HepG2 (cell line): ENCODE measurements at regions not wholly inside any gene's neighbourhood (a gene's known extent, or its start where the extent isn't known, plus 50 kb on each side); places are given as distances from the start of the nearest gene placed in this dataset.

Experiments used
- ATAC-seq: fragments of 200-7000 bp; cut with Tn5 transposase; 3 replicates; pipeline ENCODE4 v1.9.1; 2020; ENCODE audit warnings: mild to moderate bottlenecking, moderate library complexity
- BruUV-seq: library from RNA; stranded (reverse); fragments of 400-500 nt; replicated peaks from 2 replicates; lab custom pipeline; 2021; lab: Mats Ljungman, UMichigan
- CTCF ChIA-PET: fragments of 300-600 bp; formaldehyde crosslinking; extraction: SDS; loops from one replicate; lab custom pipeline; 2021; ENCODE audit warnings: low total read pairs, inconsistent platforms, low intra/inter-chr PET ratio; lab: Yijun Ruan, JAX
- POLR2A ChIA-PET: fragments of 350-600 bp; sonication (Branson Sonifier 250); formaldehyde crosslinking; loops from one replicate; lab custom pipeline; 2020; ENCODE audit warnings: antibody characterized with exemption, inconsistent platforms; lab: Yijun Ruan, JAX
- DNase-seq: peaks from one replicate; pipeline ENCODE4 v3.0.0-alpha.2; 2015; ENCODE audit warnings: low spot score
- FAIRE-seq: peaks from 3 replicates; lab custom pipeline; 2011; peaks lifted over from hg19 to GRCh38; lab: Jason Lieb, UNC
- H2AFZ ChIP-seq: one replicate; pipeline ENCODE4 v1.6.1; 2011; ENCODE audit warnings: low read length, inconsistent platforms
- H3K27ac ChIP-seq: fragments of 300-600 bp; 3 replicates; pipeline ENCODE4 v1.8.0; 2011; ENCODE audit warnings: mixed run types, mild to moderate bottlenecking, mixed read lengths, low read length, inconsistent platforms; ENCODE audit not compliant: insufficient read depth; ENCODE audit errors: extremely low read length
- H3K27me3 ChIP-seq, 2 experiments: fragments of 200-600 bp in 1 of 2; 2 replicates in 1 of 2; 3 replicates in 1 of 2; pipeline versions ENCODE4 v1.6.0 to v1.8.0; 2011; ENCODE audit warnings: low read length in 2 of 2, mild to moderate bottlenecking in 2 of 2, moderate library complexity in 2 of 2, inconsistent platforms in 1 of 2; ENCODE audit not compliant: insufficient read depth in 2 of 2, control insufficient read depth in 1 of 2
- H3K36me3 ChIP-seq, 2 experiments: fragments of 200-600 bp in 1 of 2; replicated peaks in 1 of 2; 2 replicates in 1 of 2; 3 replicates in 1 of 2; pipeline versions ENCODE4 v1.5.1 to v1.8.0; 2011; ENCODE audit warnings: low read length in 2 of 2, inconsistent platforms in 1 of 2; ENCODE audit not compliant: insufficient read depth in 2 of 2, control insufficient read depth in 1 of 2
- H3K4me1 ChIP-seq: 2 replicates; pipeline ENCODE4 v1.5.1; 2012; ENCODE audit warnings: low read length, inconsistent platforms; ENCODE audit not compliant: insufficient read depth
- H3K4me2 ChIP-seq: 2 replicates; pipeline ENCODE4 v1.6.0; 2011; ENCODE audit warnings: low read depth, low read length, inconsistent platforms
- H3K4me3 ChIP-seq, 3 experiments: fragments of 200-600 bp in 1 of 3; sonication (generic), shearing (Covaris generic) in 1 of 3; replicated peaks in 1 of 3; 2 replicates each; pipeline ENCODE4 v1.5.1; 2011 to 2016; ENCODE audit warnings: low read length in 3 of 3, inconsistent platforms in 2 of 3, low read depth in 2 of 3, mild to moderate bottlenecking in 2 of 3, control low read depth in 1 of 3, mixed read lengths in 1 of 3; ENCODE audit not compliant: insufficient read depth in 1 of 3
- H3K79me2 ChIP-seq: one replicate; pipeline ENCODE4 v1.6.1; 2011; ENCODE audit warnings: low read length, inconsistent platforms; ENCODE audit not compliant: insufficient read depth
- H3K9ac ChIP-seq: 2 replicates; pipeline ENCODE4 v1.6.0; 2011; ENCODE audit warnings: mild to moderate bottlenecking, low read depth, low read length, inconsistent platforms; ENCODE audit not compliant: insufficient read depth
- H3K9me3 ChIP-seq: 2 replicates; pipeline ENCODE4 v1.5.1; 2012; ENCODE audit warnings: mild to moderate bottlenecking, low read length
- H4K20me1 ChIP-seq: 2 replicates; pipeline ENCODE4 v1.6.0; 2011; ENCODE audit warnings: inconsistent platforms, mild to moderate bottlenecking, low read length, moderate library complexity; ENCODE audit not compliant: insufficient read depth
- CBFB ChIP-seq: sonication (generic); formaldehyde crosslinking; IDR thresholded peaks from 2 replicates; pipeline ENCODE4 v1.4.0; 2020; ENCODE audit warnings: missing genetic modification reagents
- CEBPG ChIP-seq: IDR thresholded peaks from 2 replicates; pipeline ENCODE4 v1.6.1; 2016
- ELF3 ChIP-seq: IDR thresholded peaks from 2 replicates; pipeline ENCODE4 v1.6.1; 2016; ENCODE audit warnings: missing genetic modification reagents, missing compliant biosample characterization
- ERF ChIP-seq: IDR thresholded peaks from 2 replicates; pipeline ENCODE4 v1.6.1; 2018; ENCODE audit warnings: missing biosample characterization, missing genetic modification reagents
- GATAD2A ChIP-seq: IDR thresholded peaks from 2 replicates; pipeline ENCODE4 v1.6.1; 2016
- KAT8 ChIP-seq: IDR thresholded peaks from 2 replicates; pipeline ENCODE4 v1.6.1; 2016; ENCODE audit warnings: missing genetic modification reagents, missing compliant biosample characterization
- RAD51 ChIP-seq: fragments of 450-650 bp; IDR thresholded peaks from 2 replicates; pipeline ENCODE4 v1.6.1; 2016; ENCODE audit warnings: borderline replicate concordance
- RCOR2 ChIP-seq: IDR thresholded peaks from 2 replicates; pipeline ENCODE4 v1.6.1; 2016; ENCODE audit warnings: missing biosample characterization, missing genetic modification reagents
- SETDB1 ChIP-seq: sonication (generic); formaldehyde crosslinking; IDR thresholded peaks from 2 replicates; pipeline ENCODE4 v1.5.1; 2020; ENCODE audit warnings: missing genetic modification reagents, mild to moderate bottlenecking, borderline replicate concordance
- SMYD3 ChIP-seq: sonication (generic); formaldehyde crosslinking; IDR thresholded peaks from 2 replicates; pipeline ENCODE4 v1.8.1; 2023; ENCODE audit warnings: mild to moderate bottlenecking, missing genetic modification reagents
- SP140L ChIP-seq: sonication (generic); formaldehyde crosslinking; IDR thresholded peaks from 2 replicates; pipeline ENCODE4 v1.4.0; 2020; ENCODE audit warnings: missing genetic modification reagents, borderline replicate concordance
- TBL1XR1 ChIP-seq: fragments of 150-350 bp; IDR thresholded peaks from 2 replicates; pipeline ENCODE4 v1.6.1; 2014; ENCODE audit warnings: borderline replicate concordance, low read length; ENCODE audit not compliant: partially characterized antibody
- ZNF350 ChIP-seq: sonication (generic); formaldehyde crosslinking; IDR thresholded peaks from 2 replicates; pipeline ENCODE4 v1.4.0; 2020; ENCODE audit warnings: mild to moderate bottlenecking, low read depth, missing genetic modification reagents, borderline replicate concordance
- ZSCAN25 ChIP-seq: sonication (generic); formaldehyde crosslinking; IDR thresholded peaks from 2 replicates; pipeline ENCODE4 v1.8.0; 2022; ENCODE audit warnings: mild to moderate bottlenecking, missing genetic modification reagents
- WGBS: methylation state at CpG from one replicate; pipeline ENCODE4 v1.1.6; 2017; ENCODE audit warnings: low lambda C conversion rate; 5-methylcytosine and 5-hydroxymethylcytosine counted together
- in situ Hi-C: cut with HindIII; loops from 2 replicates; pipeline ENCODE4 v1.10.0; 2017; ENCODE audit warnings: low pct_unique_long_range_greater_than_20kb; ENCODE audit not compliant: extremely low pct_ligation_motif_present
- intact Hi-C: fragments of 100-400 bp; cut with micrococcal nuclease; formaldehyde crosslinking; loops from one replicate; pipeline ENCODE4 v1.10.0; 2022; ENCODE audit not compliant: unreplicated experiment
- TF ChIP-seq, protein P1 (sequence below): sonication (generic); formaldehyde crosslinking; IDR thresholded peaks from 2 replicates; pipeline ENCODE4 v1.4.0; 2020; ENCODE audit warnings: mild to moderate bottlenecking, missing genetic modification reagents
- TF ChIP-seq, protein P2 (sequence below): sonication (generic); formaldehyde crosslinking; IDR thresholded peaks from 2 replicates; pipeline ENCODE4 v1.4.0; 2020; ENCODE audit warnings: missing genetic modification reagents
- TF ChIP-seq, protein P3 (sequence below): IDR thresholded peaks from 2 replicates; pipeline ENCODE4 v1.6.1; 2016; ENCODE audit warnings: mild to moderate bottlenecking
- TF ChIP-seq, protein P4 (sequence below): sonication (generic); formaldehyde crosslinking; IDR thresholded peaks from 2 replicates; pipeline ENCODE4 v1.4.0; 2020; ENCODE audit warnings: missing genetic modification reagents

DNA sequence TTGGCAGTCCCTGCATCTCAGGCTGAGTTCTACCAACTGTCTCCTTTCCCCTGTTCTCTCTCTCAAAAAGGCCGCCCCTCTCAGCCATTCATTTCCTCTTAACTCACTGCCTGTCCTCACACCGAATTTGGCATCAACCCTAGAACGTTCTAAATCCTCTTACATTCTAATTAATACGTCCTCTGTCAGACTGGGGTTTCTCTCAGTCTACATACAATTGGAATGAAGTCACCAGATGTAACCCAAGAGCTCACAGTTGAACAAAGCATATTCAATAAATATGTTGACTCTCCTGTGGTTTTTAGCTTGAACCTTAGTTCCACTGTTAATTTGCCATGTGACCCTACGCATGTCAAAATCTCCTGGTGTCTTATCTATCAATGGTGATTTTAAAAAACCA is 269.6 kb downstream of the CLIC5 start (continued):
- TF ChIP-seq, protein P1, sequence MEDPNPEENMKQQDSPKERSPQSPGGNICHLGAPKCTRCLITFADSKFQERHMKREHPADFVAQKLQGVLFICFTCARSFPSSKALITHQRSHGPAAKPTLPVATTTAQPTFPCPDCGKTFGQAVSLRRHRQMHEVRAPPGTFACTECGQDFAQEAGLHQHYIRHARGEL (CRISPR knock-in tag): no peak
- TF ChIP-seq SP140L (CRISPR knock-in tag): no peak
- TF ChIP-seq, all 625 proteins: peak for 0

DNA sequence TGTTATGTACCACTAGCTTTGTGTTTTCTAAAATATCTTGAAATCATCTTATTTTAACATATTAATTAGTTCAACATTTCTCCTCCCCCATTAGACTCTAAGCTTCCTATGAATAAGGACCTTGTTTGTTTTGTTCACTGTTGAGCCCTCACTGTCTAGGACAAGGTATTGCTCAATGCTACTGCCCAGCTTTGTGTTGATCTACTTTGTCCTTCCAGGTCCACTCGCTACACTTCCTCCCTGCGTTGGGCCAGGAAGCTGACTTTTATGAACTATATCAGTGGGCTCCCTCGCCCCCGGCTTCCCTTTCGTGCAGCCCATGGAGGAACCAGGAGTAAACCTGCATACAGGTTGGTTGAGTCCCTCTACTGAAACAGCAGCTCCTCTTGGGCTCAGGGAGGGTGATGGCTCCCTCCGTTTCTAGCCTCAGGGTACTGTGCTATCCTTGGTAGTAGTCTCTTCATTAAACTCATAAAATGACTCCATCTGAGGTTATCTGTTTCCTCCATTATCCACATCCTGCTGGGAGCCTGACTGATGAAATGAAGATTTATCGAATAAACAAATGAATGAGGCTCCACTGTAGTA is 272.5 kb downstream of the CLIC5 start:
- Histone ChIP-seq H3K4me1 (peaks cover 7% of the 10 kb centered on the region), H3K9ac (no peak overlapping the region), H3K36me3 (no peaks in the 10 kb centered on the region), H3K4me2 (peak overlapping the region; percentile 52), H3K4me3 (peak overlapping the region in 1 of 3 experiments; percentile 21; a peak in 1 of 6 replicates), H3K27ac (no peak overlapping the region), H3K27me3 (no peaks in the 10 kb centered on the region), H3K79me2 (no peaks in the 10 kb centered on the region), H3K9me3 (peaks cover 8% of the 10 kb centered on the region; the same call in 1 of the 2 replicates), H4K20me1 (no peaks in the 10 kb centered on the region), H2AFZ (no peak overlapping the region)
- FAIRE-seq (peak; percentile 72), DNase-seq (peak; percentile 57), ATAC-seq (peak; percentile 93)
- ChIA-PET CTCF (no interaction called here), POLR2A (no interaction called here)
- no TSS peak for BruUV-seq
- in situ Hi-C loops (no loop called here), intact Hi-C loops (no loop called here)
- 4% methylated on average over 7 of the region's 7 CpGs for WGBS
- TF ChIP-seq RAD51 (no peak), SMYD3 (CRISPR knock-in tag) (no peak), ZNF350 (CRISPR knock-in tag) (no peak), ZSCAN25 (CRISPR knock-in tag) (peak; percentile 84), RCOR2 (CRISPR knock-in tag) (no peak), TBL1XR1 (peak; percentile 38), KAT8 (CRISPR knock-in tag) (0 out of 2 replicates have a peak, but pooled peaks have one; percentile 36), CBFB (CRISPR knock-in tag) (no peak), CEBPG (CRISPR knock-in tag) (peak; percentile 97), GATAD2A (CRISPR knock-in tag) (peak; percentile 65; the same call in 1 of the 2 replicates), ERF (0 out of 2 replicates have a peak, but pooled peaks have one; percentile 24), ELF3 (CRISPR knock-in tag) (peak; percentile 78), SETDB1 (CRISPR knock-in tag) (peak; percentile 82; the same call in 1 of the 2 replicates)
- TF ChIP-seq, protein P2, sequence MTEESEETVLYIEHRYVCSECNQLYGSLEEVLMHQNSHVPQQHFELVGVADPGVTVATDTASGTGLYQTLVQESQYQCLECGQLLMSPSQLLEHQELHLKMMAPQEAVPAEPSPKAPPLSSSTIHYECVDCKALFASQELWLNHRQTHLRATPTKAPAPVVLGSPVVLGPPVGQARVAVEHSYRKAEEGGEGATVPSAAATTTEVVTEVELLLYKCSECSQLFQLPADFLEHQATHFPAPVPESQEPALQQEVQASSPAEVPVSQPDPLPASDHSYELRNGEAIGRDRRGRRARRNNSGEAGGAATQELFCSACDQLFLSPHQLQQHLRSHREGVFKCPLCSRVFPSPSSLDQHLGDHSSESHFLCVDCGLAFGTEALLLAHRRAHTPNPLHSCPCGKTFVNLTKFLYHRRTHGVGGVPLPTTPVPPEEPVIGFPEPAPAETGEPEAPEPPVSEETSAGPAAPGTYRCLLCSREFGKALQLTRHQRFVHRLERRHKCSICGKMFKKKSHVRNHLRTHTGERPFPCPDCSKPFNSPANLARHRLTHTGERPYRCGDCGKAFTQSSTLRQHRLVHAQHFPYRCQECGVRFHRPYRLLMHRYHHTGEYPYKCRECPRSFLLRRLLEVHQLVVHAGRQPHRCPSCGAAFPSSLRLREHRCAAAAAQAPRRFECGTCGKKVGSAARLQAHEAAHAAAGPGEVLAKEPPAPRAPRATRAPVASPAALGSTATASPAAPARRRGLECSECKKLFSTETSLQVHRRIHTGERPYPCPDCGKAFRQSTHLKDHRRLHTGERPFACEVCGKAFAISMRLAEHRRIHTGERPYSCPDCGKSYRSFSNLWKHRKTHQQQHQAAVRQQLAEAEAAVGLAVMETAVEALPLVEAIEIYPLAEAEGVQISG (CRISPR knock-in tag): 0 out of 2 replicates have a peak, but pooled peaks have one; percentile 21
- TF ChIP-seq, protein P3, sequence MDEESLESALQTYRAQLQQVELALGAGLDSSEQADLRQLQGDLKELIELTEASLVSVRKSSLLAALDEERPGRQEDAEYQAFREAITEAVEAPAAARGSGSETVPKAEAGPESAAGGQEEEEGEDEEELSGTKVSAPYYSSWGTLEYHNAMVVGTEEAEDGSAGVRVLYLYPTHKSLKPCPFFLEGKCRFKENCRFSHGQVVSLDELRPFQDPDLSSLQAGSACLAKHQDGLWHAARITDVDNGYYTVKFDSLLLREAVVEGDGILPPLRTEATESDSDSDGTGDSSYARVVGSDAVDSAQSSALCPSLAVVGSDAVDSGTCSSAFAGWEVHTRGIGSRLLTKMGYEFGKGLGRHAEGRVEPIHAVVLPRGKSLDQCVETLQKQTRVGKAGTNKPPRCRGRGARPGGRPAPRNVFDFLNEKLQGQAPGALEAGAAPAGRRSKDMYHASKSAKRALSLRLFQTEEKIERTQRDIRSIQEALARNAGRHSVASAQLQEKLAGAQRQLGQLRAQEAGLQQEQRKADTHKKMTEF (CRISPR knock-in tag): 0 out of 2 replicates have a peak, but pooled peaks have one; percentile 23
- TF ChIP-seq, protein P4, sequence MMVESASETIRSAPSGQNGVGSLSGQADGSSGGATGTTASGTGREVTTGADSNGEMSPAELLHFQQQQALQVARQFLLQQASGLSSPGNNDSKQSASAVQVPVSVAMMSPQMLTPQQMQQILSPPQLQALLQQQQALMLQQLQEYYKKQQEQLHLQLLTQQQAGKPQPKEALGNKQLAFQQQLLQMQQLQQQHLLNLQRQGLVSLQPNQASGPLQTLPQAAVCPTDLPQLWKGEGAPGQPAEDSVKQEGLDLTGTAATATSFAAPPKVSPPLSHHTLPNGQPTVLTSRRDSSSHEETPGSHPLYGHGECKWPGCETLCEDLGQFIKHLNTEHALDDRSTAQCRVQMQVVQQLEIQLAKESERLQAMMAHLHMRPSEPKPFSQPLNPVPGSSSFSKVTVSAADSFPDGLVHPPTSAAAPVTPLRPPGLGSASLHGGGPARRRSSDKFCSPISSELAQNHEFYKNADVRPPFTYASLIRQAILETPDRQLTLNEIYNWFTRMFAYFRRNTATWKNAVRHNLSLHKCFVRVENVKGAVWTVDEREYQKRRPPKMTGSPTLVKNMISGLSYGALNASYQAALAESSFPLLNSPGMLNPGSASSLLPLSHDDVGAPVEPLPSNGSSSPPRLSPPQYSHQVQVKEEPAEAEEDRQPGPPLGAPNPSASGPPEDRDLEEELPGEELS: 0 out of 2 replicates have a peak, but pooled peaks have one; percentile 22
